ENCODE measurements at regions not wholly inside any gene's neighbourhood (a gene's known extent, or its start where the extent isn't known, plus 50 kb on each side); places are given as distances from the start of the nearest gene placed in this dataset.

DNA sequence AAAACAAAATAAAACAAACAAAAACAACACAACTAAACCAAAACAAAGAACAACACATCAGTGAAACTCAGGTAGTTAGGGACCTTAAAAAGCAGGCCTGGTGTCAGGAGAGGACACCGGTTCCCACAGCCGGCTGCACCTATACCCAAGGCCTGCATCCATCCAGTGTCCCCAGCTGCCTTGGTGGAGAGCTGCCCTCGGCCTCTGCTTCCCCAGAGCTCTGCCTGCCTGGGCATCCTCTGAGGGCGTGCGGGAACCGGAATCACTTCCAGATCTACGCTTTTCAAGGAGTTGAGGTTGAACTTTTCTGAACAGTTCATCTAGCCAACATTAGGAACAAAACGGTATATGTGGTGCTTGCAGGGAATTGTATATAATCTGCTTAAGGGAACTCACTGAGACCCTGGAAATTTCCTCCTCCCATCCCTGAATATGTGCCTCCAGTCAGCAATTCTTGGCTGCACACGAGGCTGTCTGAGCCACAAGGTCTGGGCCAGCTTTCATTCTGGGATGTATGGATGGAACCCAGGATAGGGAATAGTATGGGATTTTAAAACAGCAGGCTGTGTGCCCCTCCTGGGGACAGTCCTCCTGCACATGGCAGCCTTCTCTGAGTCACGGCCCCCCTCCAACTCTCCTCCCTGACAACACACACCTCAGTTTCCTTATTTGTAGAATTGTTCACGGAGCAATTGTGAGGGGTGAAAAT lies 319.0 kb upstream of the RTL1 start:
- Histone ChIP-seq H3K9ac (ENCODE audit: low read length) (no peak overlapping the region), H3K36me3 (ENCODE audit: insufficient read depth, low read length) (no peaks in the 10 kb centered on the region), H3K27me3 (ENCODE audit: insufficient read depth, low read depth, low read length) (no peaks in the 10 kb centered on the region), H2AFZ (ENCODE audit: low read depth, low read length) (no peak overlapping the region), H4K20me1 (ENCODE audit: insufficient read depth) (no peaks in the 10 kb centered on the region), H3K9me2 (ENCODE audit: insufficient read depth, low read length) (no peaks in the 10 kb centered on the region), H3K79me2 (replicated peaks; ENCODE audit: insufficient read depth, low read length) (no peaks in the 10 kb centered on the region), H3K9me3 (ENCODE audit: low read length) (no peaks in the 10 kb centered on the region), H3K27ac (ENCODE audit: low read length) (no peak overlapping the region), H3K4me3 (ENCODE audit: low read length) (no peak overlapping the region), H3K4me2 (ENCODE audit: low read length) (no peak overlapping the region), H3F3A (ENCODE audit: insufficient read depth, low read length, poor library complexity, severe bottlenecking) (no peaks in the 10 kb centered on the region)
- no peak for TF ChIP-seq POLR2AphosphoS5 (IDR thresholded peaks at IDR 0.05)
- no peak for TF ChIP-seq MXI1 (conservative IDR thresholded peaks at IDR 0.05; ENCODE audit: poor library complexity, severe bottlenecking)
- no peak for TF ChIP-seq CTCF (IDR thresholded peaks at IDR 0.05; ENCODE audit: poor library complexity, severe bottlenecking)

DNA sequence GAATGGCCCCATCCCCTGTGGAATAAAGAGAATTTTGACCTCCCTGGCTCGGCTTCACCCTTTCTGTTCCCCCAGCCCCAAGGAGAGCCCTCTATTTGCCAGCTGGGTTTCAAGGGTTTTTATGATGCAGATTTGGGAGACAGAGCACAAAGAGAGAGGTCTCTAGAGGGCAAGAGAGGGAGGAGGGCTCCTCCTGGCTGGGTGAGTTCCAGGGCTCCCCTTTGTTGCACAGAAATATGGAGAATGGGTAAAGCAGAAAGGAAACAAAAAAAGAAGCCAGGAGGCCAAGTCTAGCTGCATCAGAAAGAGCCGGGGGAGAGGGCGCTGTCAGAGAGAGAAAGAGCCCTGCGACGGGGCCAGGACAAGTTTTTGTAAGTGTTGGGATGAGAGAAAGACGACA lies 319.6 kb upstream of the RTL1 start:
- H3K27me3 ChIP-seq (ENCODE audit: insufficient read depth, low read depth, low read length): no peaks in the 10 kb centered on the region
- no peaks in the 10 kb centered on the region for H3K79me2 ChIP-seq (replicated peaks; ENCODE audit: insufficient read depth, low read length)
- H3K9me3 ChIP-seq (ENCODE audit: low read length): no peaks in the 10 kb centered on the region
- no peak overlapping the region for H3K4me2 ChIP-seq (ENCODE audit: low read length)
- no peaks in the 10 kb centered on the region for H3K9me2 ChIP-seq (ENCODE audit: insufficient read depth, low read length)
- no peaks in the 10 kb centered on the region for H3F3A ChIP-seq (ENCODE audit: insufficient read depth, low read length, poor library complexity, severe bottlenecking)
- no peak overlapping the region for H3K27ac ChIP-seq (ENCODE audit: low read length)
- H3K36me3 ChIP-seq (ENCODE audit: insufficient read depth, low read length): no peaks in the 10 kb centered on the region
- H3K4me3 ChIP-seq (ENCODE audit: low read length): no peak overlapping the region
- no peak overlapping the region for H2AFZ ChIP-seq (ENCODE audit: low read depth, low read length)
- TF ChIP-seq CTCF (IDR thresholded peaks at IDR 0.05; ENCODE audit: poor library complexity, severe bottlenecking): no peak
- TF ChIP-seq EZH2 (IDR thresholded peaks at IDR 0.05; ENCODE audit: borderline replicate concordance, insufficient read depth, low read length, poor library complexity, severe bottlenecking): no peak
- no peak for TF ChIP-seq TAF1 (IDR thresholded peaks at IDR 0.05; ENCODE audit: low read depth)
- no peak for TF ChIP-seq REST (IDR thresholded peaks at IDR 0.05; ENCODE audit: borderline replicate concordance)
- H3K9ac ChIP-seq (ENCODE audit: low read length): no peak overlapping the region
- H4K20me1 ChIP-seq (ENCODE audit: insufficient read depth): no peaks in the 10 kb centered on the region

Measured in neural cell (in vitro differentiated cells).